Pancreas (tissue), 10 donors: ENCODE measurements at regions not wholly inside any gene's neighbourhood (a gene's known extent, or its start where the extent isn't known, plus 50 kb on each side); places are given as distances from the start of the nearest gene placed in this dataset.

Source experiments
- ATAC-seq, 4 donors: fragments of 200-7000 bp; cut with Tn5 transposase; one replicate each; pipeline versions ENCODE4 v1.8.0 to v1.9.1; 2020; ENCODE audit warnings: mild to moderate bottlenecking in 4 of 4, moderate library complexity in 4 of 4
- DNase-seq, 6 donors: peaks; one replicate each; pipeline ENCODE4 v3.0.0-alpha.2; 2020
- FAIRE-seq: peaks from 2 replicates; lab custom pipeline; 2012; peaks lifted over from hg19 to GRCh38; lab: Jason Lieb, UNC
- H3K27ac ChIP-seq, 4 donors: fragments of 200-600 bp; sonication (generic); 1 replicate in 3 of 4; 2 replicates in 1 of 4; pipeline versions ENCODE4 v1.5.0 to v1.8.0; 2020
- H3K27me3 ChIP-seq, 4 donors: fragments of 200-600 bp; one replicate each; pipeline ENCODE4 v1.8.0; 2021
- H3K36me3 ChIP-seq, 3 donors: fragments of 200-600 bp; sonication (generic) in 1 of 3; one replicate each; pipeline versions ENCODE4 v1.5.0 to v1.8.0; 2020 to 2021
- H3K4me1 ChIP-seq, 3 donors: fragments of 200-600 bp; one replicate each; pipeline ENCODE4 v1.8.0; 2021
- H3K4me3 ChIP-seq, 4 donors: fragments of 200-600 bp; sonication (generic) in 2 of 4; one replicate each; pipeline versions ENCODE4 v1.5.0 to v1.8.0; 2020 to 2021
- H3K9me3 ChIP-seq, 4 donors: fragments of 200-600 bp; one replicate each; pipeline ENCODE4 v1.8.0; 2021
- WGBS, 2 donors: extraction: QIAGEN DNeasy Blood & Tissue Kit; methylation state at CpG; one replicate each; pipeline ENCODE4 v1.1.7; 2013; 5-methylcytosine and 5-hydroxymethylcytosine counted together
- intact Hi-C, 3 donors: fragments of 100-400 bp; cut with DNase I; formaldehyde crosslinking; loops; one replicate each; pipeline versions ENCODE4 v1.11.1 to v1.14.2; 2022
- TF ChIP-seq, protein P1 (sequence below), 4 donors: fragments of 200-600 bp; sonication (generic) in 3 of 4; IDR thresholded peaks; one replicate each; pipeline versions ENCODE4 v1.5.0 to v1.8.0; 2021; ENCODE audit warnings: antibody characterized with exemption in 4 of 4
- donor health status: healthy with polysubstance abuse.
- donor health status: DM: no; HTN: no; CAD: no; lungs with moderate emphysema.
- donor health status: DM: no; HTN: no; CAD: no.
- donor health status: control.
- donor health status: control.
- donor health status: Bipolar disorder and iron deficiency.
- donor health status: DM: yes; HTN: yes; CAD: no.
- donor health status: DM: no; HTN: no; CAD: no.
- donor health status: DM: no; HTN: no; CAD: no.
- donor health status: DM: yes; HTN: yes; CAD: no.

- TF ChIP-seq, protein P1, sequence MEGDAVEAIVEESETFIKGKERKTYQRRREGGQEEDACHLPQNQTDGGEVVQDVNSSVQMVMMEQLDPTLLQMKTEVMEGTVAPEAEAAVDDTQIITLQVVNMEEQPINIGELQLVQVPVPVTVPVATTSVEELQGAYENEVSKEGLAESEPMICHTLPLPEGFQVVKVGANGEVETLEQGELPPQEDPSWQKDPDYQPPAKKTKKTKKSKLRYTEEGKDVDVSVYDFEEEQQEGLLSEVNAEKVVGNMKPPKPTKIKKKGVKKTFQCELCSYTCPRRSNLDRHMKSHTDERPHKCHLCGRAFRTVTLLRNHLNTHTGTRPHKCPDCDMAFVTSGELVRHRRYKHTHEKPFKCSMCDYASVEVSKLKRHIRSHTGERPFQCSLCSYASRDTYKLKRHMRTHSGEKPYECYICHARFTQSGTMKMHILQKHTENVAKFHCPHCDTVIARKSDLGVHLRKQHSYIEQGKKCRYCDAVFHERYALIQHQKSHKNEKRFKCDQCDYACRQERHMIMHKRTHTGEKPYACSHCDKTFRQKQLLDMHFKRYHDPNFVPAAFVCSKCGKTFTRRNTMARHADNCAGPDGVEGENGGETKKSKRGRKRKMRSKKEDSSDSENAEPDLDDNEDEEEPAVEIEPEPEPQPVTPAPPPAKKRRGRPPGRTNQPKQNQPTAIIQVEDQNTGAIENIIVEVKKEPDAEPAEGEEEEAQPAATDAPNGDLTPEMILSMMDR (IDR thresholded peaks at IDR 0.05): no peak
- H3K36me3 ChIP-seq: no peaks in the 10 kb centered on the region
- no peak for FAIRE-seq
- no peak overlapping the region for H3K27ac ChIP-seq
- WGBS, 2 donors: 95 to 98% methylated on average over 9 of the region's 9 CpGs
- no peak for ATAC-seq
- H3K4me3 ChIP-seq: no peak overlapping the region
- no peak for DNase-seq
- H3K4me1 ChIP-seq: no peaks in the 10 kb centered on the region
- no peaks in the 10 kb centered on the region for H3K27me3 ChIP-seq
- intact Hi-C loops: no loop called here
- H3K9me3 ChIP-seq: no peaks in the 10 kb centered on the region
Measured at GRCh38 chr1:235027862-235028250, 100.8 kb downstream of the TOMM20 start.

GRCh38 chr1:235027076-235027861 is 101.4 kb downstream of the TOMM20 start:
- Histone ChIP-seq H3K36me3 (no peaks in the 10 kb centered on the region), H3K27ac (no peak overlapping the region), H3K4me1 (no peaks in the 10 kb centered on the region), H3K4me3 (no peak overlapping the region), H3K27me3 (no peaks in the 10 kb centered on the region), H3K9me3 (no peaks in the 10 kb centered on the region)
- FAIRE-seq: no peak
- TF ChIP-seq, protein P1 (IDR thresholded peaks at IDR 0.05): no peak
- 96 to 98% methylated on average over 13 of the region's 13 CpGs for WGBS, 2 donors
- DNase-seq: no peak
- intact Hi-C loops: no loop called here
- no peak for ATAC-seq

DNA sequence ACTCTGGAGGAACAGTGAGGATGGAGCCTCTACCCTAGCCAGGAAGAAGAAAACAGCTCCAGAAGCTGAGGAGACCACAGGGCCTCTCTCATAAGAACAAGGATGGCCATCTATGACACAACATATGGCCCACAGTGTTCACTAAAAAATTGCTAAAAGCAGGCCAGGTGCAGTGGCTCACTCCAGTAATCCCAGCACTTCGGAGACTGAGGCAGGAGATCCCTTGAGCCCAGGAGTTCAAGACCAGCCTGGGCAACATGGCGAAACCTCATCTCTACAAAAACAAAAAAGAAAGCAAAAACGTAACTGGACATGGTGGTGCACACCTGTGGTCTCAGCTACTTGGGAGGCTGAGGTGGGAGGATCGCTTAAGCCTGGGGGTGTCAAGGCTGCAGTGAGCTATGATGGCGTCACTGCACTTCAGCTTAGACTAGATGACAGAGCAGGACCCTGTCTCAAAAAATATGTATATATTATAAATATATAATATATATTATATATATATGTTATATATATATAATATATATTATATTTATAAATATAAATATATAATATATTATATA is 103.1 kb downstream of the TOMM20 start:
- intact Hi-C loops: no loop called here
- no peak for DNase-seq
- no peaks in the 10 kb centered on the region for H3K36me3 ChIP-seq
- 95 to 98% methylated on average over 5 of the region's 5 CpGs for WGBS, 2 donors
- H3K4me1 ChIP-seq: no peaks in the 10 kb centered on the region
- no peak overlapping the region for H3K27ac ChIP-seq
- no peaks in the 10 kb centered on the region for H3K9me3 ChIP-seq
- no peak overlapping the region for H3K4me3 ChIP-seq
- TF ChIP-seq, protein P1 (IDR thresholded peaks at IDR 0.05): no peak
- no peak for ATAC-seq
- FAIRE-seq: no peak
- H3K27me3 ChIP-seq: no peaks in the 10 kb centered on the region

DNA sequence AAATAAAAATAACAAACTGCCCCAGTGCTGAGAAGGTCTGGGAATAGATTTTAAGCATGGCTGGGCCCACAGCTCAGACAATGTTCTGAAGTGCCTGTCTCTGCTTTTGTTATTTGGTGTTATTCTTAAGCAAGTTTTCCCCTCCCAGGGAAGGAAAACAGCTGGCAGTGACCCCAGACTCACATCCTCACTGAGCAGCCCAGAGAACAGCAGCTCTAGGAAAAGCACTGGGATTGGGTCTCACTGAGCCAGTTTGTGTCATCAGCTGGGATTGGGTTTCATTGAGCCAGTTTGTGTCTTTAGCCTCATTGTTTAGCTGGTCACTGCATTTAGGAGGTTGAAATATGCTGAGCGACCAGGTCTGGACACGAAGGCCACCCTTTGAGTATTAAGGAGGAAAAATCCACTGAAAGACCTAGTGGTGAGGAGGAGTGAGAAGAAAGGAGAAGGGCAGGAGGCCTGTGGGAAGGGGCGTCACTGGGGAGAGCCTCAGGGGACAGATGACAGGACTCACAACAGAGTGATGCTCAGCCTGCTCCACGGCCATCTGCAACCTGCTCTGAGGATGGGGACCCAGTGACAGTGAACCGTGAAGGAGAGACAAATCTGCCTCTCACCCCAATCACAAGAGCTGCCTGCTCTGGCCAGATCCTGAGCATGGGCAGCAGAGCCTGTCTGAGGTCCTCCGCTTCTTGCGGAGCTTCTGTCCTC is 103.8 kb downstream of the TOMM20 start:
- TF ChIP-seq, protein P1 (IDR thresholded peaks at IDR 0.05): no peak
- Histone ChIP-seq H3K27ac (no peak overlapping the region), H3K9me3 (no peaks in the 10 kb centered on the region), H3K4me1 (no peaks in the 10 kb centered on the region), H3K27me3 (no peaks in the 10 kb centered on the region), H3K36me3 (no peaks in the 10 kb centered on the region), H3K4me3 (no peak overlapping the region)
- FAIRE-seq: no peak
- intact Hi-C loops: no loop called here
- ATAC-seq: no peak
- WGBS, 2 donors: 92 to 93% methylated on average over 7 of the region's 7 CpGs
- DNase-seq: no peak
